Naive thymus-derived CD4-positive, alpha-beta T cell (primary cell): ENCODE measurements at regions not wholly inside any gene's neighbourhood (a gene's known extent, or its start where the extent isn't known, plus 50 kb on each side); places are given as distances from the start of the nearest gene placed in this dataset.

Experiments used
- ATAC-seq: fragments of 150-1000 bp; cut with Tn5 transposase; 2 replicates; pipeline ENCODE4 v1.10.0; 2021; ENCODE audit warnings: mild to moderate bottlenecking, moderate library complexity
- CTCF ChIA-PET: fragments of 350-600 bp; sonication (Branson Sonifier 250); formaldehyde crosslinking; loops from one replicate; lab custom pipeline; 2021; ENCODE audit warnings: antibody characterized with exemption; lab: Charles Lee
- POLR2A ChIA-PET: fragments of 350-600 bp; sonication (Branson Sonifier 250); formaldehyde crosslinking; loops from one replicate; lab custom pipeline; 2021; ENCODE audit warnings: antibody characterized with exemption, inconsistent platforms; lab: Charles Lee
- DNase-seq, 9 donors: peaks; one replicate each; pipeline versions ENCODE4 v3.0.0 to v3.0.0-alpha.2; 2020 to 2022; ENCODE audit warnings: mixed read lengths in 1 of 9
- H3K27ac ChIP-seq: one replicate; pipeline ENCODE4 v1.7.0; 2013; ENCODE audit warnings: mild to moderate bottlenecking, low read depth, low read length, moderate library complexity
- H3K27me3 ChIP-seq, 2 donors: one replicate each; pipeline ENCODE4 v1.7.0; 2013; ENCODE audit warnings: low read length in 2 of 2, mild to moderate bottlenecking in 2 of 2, moderate library complexity in 2 of 2; ENCODE audit not compliant: control insufficient read depth in 2 of 2, insufficient read depth in 2 of 2
- H3K36me3 ChIP-seq, 3 experiments: 1 replicate in 2 of 3; 2 replicates in 1 of 3; pipeline ENCODE4 v1.7.0; 2013; ENCODE audit warnings: low read length in 3 of 3, mild to moderate bottlenecking in 3 of 3, moderate library complexity in 1 of 3; ENCODE audit not compliant: insufficient read depth in 3 of 3, control insufficient read depth in 2 of 3
- H3K4me1 ChIP-seq, 2 donors: one replicate each; pipeline ENCODE4 v1.7.0; 2013; ENCODE audit warnings: low read length in 2 of 2, mild to moderate bottlenecking in 2 of 2, moderate library complexity in 1 of 2; ENCODE audit not compliant: control insufficient read depth in 2 of 2, insufficient read depth in 2 of 2
- H3K4me3 ChIP-seq: 2 replicates; pipeline ENCODE4 v1.7.0; 2013; ENCODE audit warnings: mild to moderate bottlenecking, low read length
- H3K9me3 ChIP-seq, 3 experiments: 1 replicate in 2 of 3; 2 replicates in 1 of 3; pipeline ENCODE4 v1.7.0; 2013; ENCODE audit warnings: low read length in 3 of 3; ENCODE audit not compliant: control insufficient read depth in 2 of 3
- H3K27ac Mint-ChIP-seq, 9 donors: one replicate each; pipeline ENCODE4 v1.8.0; 2020 to 2022; ENCODE audit warnings: mixed read lengths in 9 of 9, mild to moderate bottlenecking in 8 of 9, moderate library complexity in 5 of 9, inconsistent platforms in 2 of 9
- H3K27me3 Mint-ChIP-seq, 5 donors: one replicate each; pipeline ENCODE4 v1.8.0; 2021 to 2022; ENCODE audit warnings: mixed read lengths in 5 of 5, mild to moderate bottlenecking in 1 of 5
- H3K36me3 Mint-ChIP-seq, 5 donors: one replicate each; pipeline ENCODE4 v1.8.0; 2020 to 2022; ENCODE audit warnings: mixed read lengths in 5 of 5, mild to moderate bottlenecking in 3 of 5, inconsistent platforms in 1 of 5
- H3K4me1 Mint-ChIP-seq, 7 donors: one replicate each; pipeline ENCODE4 v1.8.0; 2020 to 2022; ENCODE audit warnings: mixed read lengths in 7 of 7, mild to moderate bottlenecking in 3 of 7, inconsistent platforms in 1 of 7
- H3K4me3 Mint-ChIP-seq, 10 donors: one replicate each; pipeline ENCODE4 v1.8.0; 2020 to 2022; ENCODE audit warnings: mild to moderate bottlenecking in 10 of 10, mixed read lengths in 10 of 10, moderate library complexity in 6 of 10, inconsistent platforms in 2 of 10
- H3K9me3 Mint-ChIP-seq, 11 donors: one replicate each; pipeline ENCODE4 v1.8.0; 2020 to 2022; ENCODE audit warnings: mixed read lengths in 11 of 11, mild to moderate bottlenecking in 4 of 11, inconsistent platforms in 1 of 11, moderate library complexity in 1 of 11
- intact Hi-C, 2 donors: fragments of 100-400 bp; cut with micrococcal nuclease; formaldehyde crosslinking; loops; one replicate each; pipeline ENCODE4 v1.15.1; 2023

DNA sequence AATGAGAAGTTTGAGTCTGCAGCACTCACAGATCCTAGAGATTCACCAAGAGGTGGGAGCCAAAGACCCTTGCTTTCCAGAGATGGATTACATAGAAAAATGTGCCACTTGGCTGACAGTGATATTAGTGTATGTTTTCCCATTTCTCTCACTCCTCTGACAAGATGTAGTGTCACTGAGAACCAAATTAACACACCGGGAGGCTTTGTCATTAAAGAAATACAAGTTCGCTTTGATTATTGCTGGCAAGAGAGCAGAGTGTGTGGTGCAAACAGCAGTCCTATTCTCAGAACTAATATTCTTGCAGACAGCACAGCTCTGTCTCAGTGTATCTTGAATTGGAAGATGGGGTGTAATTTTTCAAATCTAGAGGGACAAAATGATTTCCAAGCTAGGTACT, 171.6 kb upstream of the SETBP1 start:
- Histone ChIP-seq H3K4me1 (no peaks in the 10 kb centered on the region), H3K9me3 (no peaks in the 10 kb centered on the region), H3K4me3 (no peak overlapping the region), H3K36me3 (no peaks in the 10 kb centered on the region), H3K27ac (no peak overlapping the region), H3K27me3 (no peaks in the 10 kb centered on the region)
- H3K4me3 Mint-ChIP-seq, result no peak overlapping the region
- peaks cover 0 to 12% (median 0%) of the 10 kb centered on the region in 7 donors for H3K4me1 Mint-ChIP-seq
- H3K27ac Mint-ChIP-seq, result no peak overlapping the region
- ChIA-PET CTCF (no interaction called here), POLR2A (no interaction called here)
- ATAC-seq (no peak), DNase-seq (no peak)
- no peaks in the 10 kb centered on the region for H3K36me3 Mint-ChIP-seq
- peaks cover 0 to 2% (median 0%) of the 10 kb centered on the region in 11 donors for H3K9me3 Mint-ChIP-seq
- intact Hi-C loops, result no loop called here
- H3K27me3 Mint-ChIP-seq, result no peaks in the 10 kb centered on the region

DNA sequence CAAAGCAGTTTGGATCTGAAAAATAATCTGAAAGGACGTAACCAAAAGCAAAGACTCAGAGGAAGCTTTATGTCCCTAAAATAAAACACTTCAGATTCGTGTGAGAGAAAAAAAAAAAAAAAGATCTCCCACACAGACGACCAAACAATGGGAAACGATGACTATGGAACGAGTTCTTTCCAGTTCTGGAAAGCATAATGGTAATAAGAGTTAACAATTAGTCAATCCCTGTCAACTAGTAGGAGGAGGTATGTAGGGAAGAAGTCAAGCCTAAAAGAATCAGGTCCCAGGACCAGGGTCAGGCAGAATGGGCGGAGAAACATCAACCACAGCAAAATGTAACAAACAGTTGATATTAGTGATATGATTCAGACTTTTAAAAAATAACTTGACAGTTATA, 170.3 kb upstream of the SETBP1 start:
- no peak overlapping the region for H3K27ac ChIP-seq
- H3K9me3 Mint-ChIP-seq, result peaks cover 0 to 2% (median 0%) of the 10 kb centered on the region in 11 donors
- H3K36me3 Mint-ChIP-seq, result no peaks in the 10 kb centered on the region
- no peak for DNase-seq
- H3K9me3 ChIP-seq, result no peaks in the 10 kb centered on the region
- intact Hi-C loops, result no loop called here
- no peaks in the 10 kb centered on the region for H3K27me3 ChIP-seq
- no peaks in the 10 kb centered on the region for H3K4me1 ChIP-seq
- H3K4me3 Mint-ChIP-seq, result no peak overlapping the region
- POLR2A ChIA-PET, result no interaction called here
- peaks cover 0 to 12% (median 0%) of the 10 kb centered on the region in 7 donors for H3K4me1 Mint-ChIP-seq
- H3K36me3 ChIP-seq, result no peaks in the 10 kb centered on the region
- H3K27ac Mint-ChIP-seq, result no peak overlapping the region
- no peak overlapping the region for H3K4me3 ChIP-seq
- CTCF ChIA-PET, result no interaction called here
- ATAC-seq, result no peak
- no peaks in the 10 kb centered on the region for H3K27me3 Mint-ChIP-seq

DNA sequence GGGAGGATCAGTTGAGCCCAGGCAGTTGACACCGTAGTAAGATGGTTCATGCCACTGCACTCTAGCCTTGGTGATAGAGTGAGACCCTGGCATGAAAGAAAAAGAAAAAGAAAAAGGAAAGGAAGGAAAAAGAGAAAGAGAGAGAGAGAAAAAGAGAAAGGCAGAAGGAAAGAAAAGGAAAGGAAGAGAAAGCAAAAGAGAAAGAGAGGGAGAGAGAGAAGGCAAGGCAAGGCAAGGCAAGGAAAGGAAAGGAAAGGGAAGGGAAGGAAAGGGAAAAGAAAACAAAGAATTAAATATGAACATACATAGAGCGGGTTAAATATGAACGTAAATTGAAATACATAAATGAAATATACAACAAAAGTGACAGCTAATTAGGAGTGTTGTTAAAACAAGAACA, 167.5 kb upstream of the SETBP1 start:
- Mint-ChIP-seq H3K27me3 (no peaks in the 10 kb centered on the region), H3K27ac (no peak overlapping the region), H3K9me3 (peaks cover 0 to 2% (median 0%) of the 10 kb centered on the region in 11 donors), H3K36me3 (no peaks in the 10 kb centered on the region), H3K4me1 (peaks cover 0 to 2% (median 0%) of the 10 kb centered on the region in 7 donors), H3K4me3 (no peak overlapping the region)
- DNase-seq (no peak), ATAC-seq (no peak)
- H3K4me1 ChIP-seq, result no peaks in the 10 kb centered on the region
- ChIA-PET POLR2A (no interaction called here), CTCF (no interaction called here)
- intact Hi-C loops, result no loop called here
- H3K9me3 ChIP-seq, result no peaks in the 10 kb centered on the region
- no peak overlapping the region for H3K27ac ChIP-seq
- H3K36me3 ChIP-seq, result no peaks in the 10 kb centered on the region
- H3K27me3 ChIP-seq, result no peaks in the 10 kb centered on the region
- no peak overlapping the region for H3K4me3 ChIP-seq

DNA sequence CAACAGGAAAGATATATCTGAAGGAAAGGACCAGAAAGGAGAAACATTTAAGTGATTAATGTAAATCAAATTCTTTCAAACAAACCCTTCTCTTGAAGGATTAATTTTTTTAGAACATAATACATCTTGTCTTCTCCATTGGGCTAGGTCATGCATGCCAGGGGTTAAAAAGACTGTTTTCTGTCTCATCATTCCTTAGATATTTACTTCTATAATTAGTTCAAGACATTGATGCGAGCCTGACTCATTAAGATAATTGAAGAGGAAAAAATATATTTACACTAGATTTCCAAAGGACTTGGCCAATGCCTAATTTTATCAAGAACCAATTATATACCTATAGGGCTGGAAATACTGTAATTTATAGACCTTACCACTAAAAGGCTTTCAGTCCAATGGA, 166.6 kb upstream of the SETBP1 start:
- Histone ChIP-seq H3K27ac (no peak overlapping the region), H3K4me3 (no peak overlapping the region), H3K4me1 (no peaks in the 10 kb centered on the region), H3K27me3 (no peaks in the 10 kb centered on the region), H3K9me3 (no peaks in the 10 kb centered on the region), H3K36me3 (no peaks in the 10 kb centered on the region)
- Mint-ChIP-seq H3K27me3 (no peaks in the 10 kb centered on the region), H3K4me3 (no peak overlapping the region), H3K36me3 (no peaks in the 10 kb centered on the region), H3K4me1 (peaks cover 0 to 2% (median 0%) of the 10 kb centered on the region in 7 donors), H3K9me3 (peaks cover 0 to 2% (median 0%) of the 10 kb centered on the region in 11 donors), H3K27ac (no peak overlapping the region)
- ChIA-PET POLR2A (no interaction called here), CTCF (no interaction called here)
- DNase-seq, result no peak
- no peak for ATAC-seq
- intact Hi-C loops, result no loop called here

DNA sequence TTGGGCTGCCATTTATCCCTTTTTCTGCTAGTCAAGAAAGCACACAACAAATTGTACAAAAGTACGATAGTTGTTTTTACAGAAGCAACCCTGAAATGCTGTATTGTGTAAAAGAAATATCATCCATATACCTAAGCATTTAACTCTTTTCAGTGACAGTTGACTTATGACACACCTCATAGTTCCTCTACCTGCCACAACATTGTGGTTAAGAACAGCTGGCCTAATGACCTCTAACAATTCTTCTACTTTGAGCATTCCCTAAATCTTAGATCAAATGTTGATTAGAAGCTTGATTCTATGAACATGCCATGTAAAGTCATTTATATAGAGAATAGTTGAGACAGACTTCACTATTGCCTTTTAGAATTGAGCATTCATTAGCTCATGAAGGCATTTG, 165.9 kb upstream of the SETBP1 start:
- Histone ChIP-seq H3K9me3 (no peaks in the 10 kb centered on the region), H3K27ac (no peak overlapping the region), H3K36me3 (no peaks in the 10 kb centered on the region), H3K27me3 (no peaks in the 10 kb centered on the region), H3K4me1 (no peaks in the 10 kb centered on the region), H3K4me3 (no peak overlapping the region)
- H3K27me3 Mint-ChIP-seq, result no peaks in the 10 kb centered on the region
- intact Hi-C loops, result no loop called here
- no peak overlapping the region for H3K4me3 Mint-ChIP-seq
- H3K4me1 Mint-ChIP-seq, result peaks cover 0 to 2% (median 0%) of the 10 kb centered on the region in 7 donors
- no peak for ATAC-seq
- H3K36me3 Mint-ChIP-seq, result no peaks in the 10 kb centered on the region
- peaks cover 0 to 2% (median 0%) of the 10 kb centered on the region in 11 donors for H3K9me3 Mint-ChIP-seq
- POLR2A ChIA-PET, result no interaction called here
- no peak overlapping the region for H3K27ac Mint-ChIP-seq
- DNase-seq, result no peak
- CTCF ChIA-PET, result no interaction called here

DNA sequence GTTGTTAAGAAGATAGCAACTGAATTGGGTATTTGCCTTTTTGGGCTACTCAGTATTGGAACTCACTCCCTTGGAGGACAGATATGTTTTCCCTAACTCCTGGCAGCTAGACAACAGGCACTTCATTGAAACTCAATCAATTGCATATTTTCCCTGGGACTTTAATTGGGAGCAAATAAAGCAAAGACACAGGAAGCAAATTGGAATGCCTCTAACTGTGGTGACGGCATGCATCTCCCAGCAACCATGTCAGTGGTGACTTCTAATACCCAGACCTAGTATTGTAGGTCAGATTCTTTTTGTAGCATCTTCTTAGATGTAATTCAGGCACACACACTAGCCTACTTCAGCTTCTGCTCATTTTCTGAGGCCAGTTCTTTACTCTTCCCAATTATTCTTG, 164.2 kb upstream of the SETBP1 start:
- no peak overlapping the region for H3K4me3 Mint-ChIP-seq
- Histone ChIP-seq H3K9me3 (no peaks in the 10 kb centered on the region), H3K27me3 (no peaks in the 10 kb centered on the region), H3K4me1 (no peaks in the 10 kb centered on the region), H3K4me3 (no peak overlapping the region), H3K27ac (no peak overlapping the region), H3K36me3 (no peaks in the 10 kb centered on the region)
- no peaks in the 10 kb centered on the region for H3K36me3 Mint-ChIP-seq
- H3K27ac Mint-ChIP-seq, result no peak overlapping the region
- CTCF ChIA-PET, result no interaction called here
- H3K27me3 Mint-ChIP-seq, result no peaks in the 10 kb centered on the region
- ATAC-seq (no peak), DNase-seq (no peak)
- no peaks in the 10 kb centered on the region for H3K4me1 Mint-ChIP-seq
- intact Hi-C loops, result no loop called here
- POLR2A ChIA-PET, result no interaction called here
- peaks cover 0 to 2% (median 0%) of the 10 kb centered on the region in 11 donors for H3K9me3 Mint-ChIP-seq

DNA sequence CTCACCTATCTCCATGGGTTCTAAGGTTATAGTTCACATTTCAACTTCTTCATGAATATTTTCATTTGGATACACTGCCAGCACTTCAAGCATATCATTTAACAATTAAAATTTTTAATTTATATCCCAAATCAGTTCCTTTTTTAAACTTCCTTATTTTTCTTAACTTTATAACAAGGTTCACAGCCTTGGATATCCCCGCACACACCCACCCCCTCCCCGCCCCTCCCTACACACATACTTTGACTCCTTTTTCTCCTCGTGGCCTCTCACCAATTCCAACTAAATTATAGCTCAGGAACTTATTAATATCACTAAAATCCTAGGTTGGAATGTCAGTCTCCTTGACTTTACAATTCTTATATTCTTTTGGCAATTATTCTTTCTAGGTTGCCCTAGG, 163.6 kb upstream of the SETBP1 start:
- no peaks in the 10 kb centered on the region for H3K4me1 Mint-ChIP-seq
- ChIA-PET CTCF (no interaction called here), POLR2A (no interaction called here)
- H3K27ac ChIP-seq, result no peak overlapping the region
- no peak for ATAC-seq
- H3K9me3 ChIP-seq, result no peaks in the 10 kb centered on the region
- no peak for DNase-seq
- H3K4me1 ChIP-seq, result no peaks in the 10 kb centered on the region
- intact Hi-C loops, result no loop called here
- no peaks in the 10 kb centered on the region for H3K27me3 ChIP-seq
- no peaks in the 10 kb centered on the region for H3K27me3 Mint-ChIP-seq
- no peak overlapping the region for H3K4me3 Mint-ChIP-seq
- H3K27ac Mint-ChIP-seq, result no peak overlapping the region
- H3K9me3 Mint-ChIP-seq, result peaks cover 0 to 3% (median 0%) of the 10 kb centered on the region in 11 donors
- H3K36me3 ChIP-seq, result no peaks in the 10 kb centered on the region
- no peaks in the 10 kb centered on the region for H3K36me3 Mint-ChIP-seq
- H3K4me3 ChIP-seq, result no peak overlapping the region
